Esophagus muscularis mucosa (tissue), 3 donors: ENCODE measurements at regions not wholly inside any gene's neighbourhood (a gene's known extent, or its start where the extent isn't known, plus 50 kb on each side); places are given as distances from the start of the nearest gene placed in this dataset.

ENCODE experiments used
- POLR2A ChIP-seq: fragments of 450-650 bp; IDR thresholded peaks from one replicate; pipeline ENCODE4 v1.6.1; 2017; ENCODE audit warnings: antibody characterized with exemption, moderate library complexity, mild to moderate bottlenecking, low read depth
- POLR2AphosphoS5 ChIP-seq, 2 donors: sonication (generic); formaldehyde crosslinking; IDR thresholded peaks; one replicate each; pipeline ENCODE4 v1.6.1; 2017; ENCODE audit warnings: antibody characterized with exemption in 2 of 2
- TF ChIP-seq, protein P1 (sequence below), 3 experiments: fragments of 200-600 bp in 2 of 3; fragments of 450-650 bp in 1 of 3; sonication (generic) in 2 of 3; IDR thresholded peaks; one replicate each; pipeline ENCODE4 v1.5.1; 2017 to 2019; ENCODE audit warnings: antibody characterized with exemption in 3 of 3, mild to moderate bottlenecking in 2 of 3, moderate library complexity in 1 of 3

DNA sequence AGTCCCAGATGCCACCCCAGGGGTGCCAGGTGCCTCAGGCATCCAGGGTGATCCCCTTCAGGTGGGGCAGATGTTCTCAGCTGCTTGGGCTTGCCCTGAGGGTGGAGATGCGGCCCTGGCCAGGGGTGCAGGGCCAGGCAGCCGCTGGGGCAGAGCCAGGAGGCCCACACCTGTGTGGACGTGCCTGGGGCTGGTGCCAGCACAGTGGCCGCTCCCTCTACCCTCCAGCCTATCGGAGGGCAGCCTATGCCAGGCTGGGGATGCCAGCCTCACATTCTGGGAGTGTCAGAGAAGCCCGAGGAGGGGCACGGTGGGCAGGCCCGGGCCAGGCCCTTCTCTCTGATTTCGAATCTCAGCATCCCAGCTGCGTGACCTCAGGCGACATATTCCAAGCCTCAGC, 96.5 kb upstream of the WNT4 start:
- TF ChIP-seq, protein P1, sequence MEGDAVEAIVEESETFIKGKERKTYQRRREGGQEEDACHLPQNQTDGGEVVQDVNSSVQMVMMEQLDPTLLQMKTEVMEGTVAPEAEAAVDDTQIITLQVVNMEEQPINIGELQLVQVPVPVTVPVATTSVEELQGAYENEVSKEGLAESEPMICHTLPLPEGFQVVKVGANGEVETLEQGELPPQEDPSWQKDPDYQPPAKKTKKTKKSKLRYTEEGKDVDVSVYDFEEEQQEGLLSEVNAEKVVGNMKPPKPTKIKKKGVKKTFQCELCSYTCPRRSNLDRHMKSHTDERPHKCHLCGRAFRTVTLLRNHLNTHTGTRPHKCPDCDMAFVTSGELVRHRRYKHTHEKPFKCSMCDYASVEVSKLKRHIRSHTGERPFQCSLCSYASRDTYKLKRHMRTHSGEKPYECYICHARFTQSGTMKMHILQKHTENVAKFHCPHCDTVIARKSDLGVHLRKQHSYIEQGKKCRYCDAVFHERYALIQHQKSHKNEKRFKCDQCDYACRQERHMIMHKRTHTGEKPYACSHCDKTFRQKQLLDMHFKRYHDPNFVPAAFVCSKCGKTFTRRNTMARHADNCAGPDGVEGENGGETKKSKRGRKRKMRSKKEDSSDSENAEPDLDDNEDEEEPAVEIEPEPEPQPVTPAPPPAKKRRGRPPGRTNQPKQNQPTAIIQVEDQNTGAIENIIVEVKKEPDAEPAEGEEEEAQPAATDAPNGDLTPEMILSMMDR (IDR thresholded peaks at IDR 0.05): no peak
- TF ChIP-seq POLR2AphosphoS5 (IDR thresholded peaks at IDR 0.05) (no peak), POLR2A (no peak)
